Endothelial cell of umbilical vein (primary cell): ENCODE measurements at regions not wholly inside any gene's neighbourhood (a gene's known extent, or its start where the extent isn't known, plus 50 kb on each side); places are given as distances from the start of the nearest gene placed in this dataset.

Experiments
- BruUV-seq: library from RNA; stranded (reverse); fragments of 400-500 nt; replicated peaks from 2 replicates; lab custom pipeline; 2021; lab: Mats Ljungman, UMichigan
- CTCF ChIA-PET: fragments of 300-600, 350-600 bp; sonication (Branson Sonifier 250); formaldehyde crosslinking; loops from one replicate; lab custom pipeline; 2021; ENCODE audit warnings: antibody characterized with exemption, inconsistent platforms; lab: Charles Lee
- POLR2A ChIA-PET: fragments of 300-600, 350-600 bp; sonication (Branson Sonifier 250); formaldehyde crosslinking; loops from one replicate; lab custom pipeline; 2021; ENCODE audit warnings: antibody characterized with exemption, inconsistent platforms; lab: Charles Lee
- DNase-seq: peaks from one replicate; pipeline ENCODE4 v3.0.0-alpha.2; 2011; ENCODE audit warnings: low read depth, low spot score
- FAIRE-seq: peaks from 2 replicates; lab custom pipeline; 2011; peaks lifted over from hg19 to GRCh38; lab: Jason Lieb, UNC
- H2AFZ ChIP-seq: 2 replicates; pipeline ENCODE4 v1.6.0; 2012; ENCODE audit warnings: low read depth, low read length, control low read depth, inconsistent platforms
- H3K27ac ChIP-seq: 2 replicates; pipeline ENCODE4 v1.5.1; 2011; ENCODE audit warnings: low read depth, mild to moderate bottlenecking, control low read depth, low read length, moderate library complexity; ENCODE audit not compliant: insufficient read depth
- H3K27me3 ChIP-seq, 2 experiments: 2 replicates each; pipeline versions ENCODE4 v1.6.0 to v1.6.1; 2011; ENCODE audit warnings: low read length in 2 of 2, mixed read lengths in 1 of 2; ENCODE audit not compliant: control insufficient read depth in 2 of 2, insufficient read depth in 2 of 2
- H3K36me3 ChIP-seq, 2 experiments: 2 replicates in 1 of 2; 3 replicates in 1 of 2; pipeline ENCODE4 v1.5.1; 2011; ENCODE audit warnings: low read length in 2 of 2, mild to moderate bottlenecking in 1 of 2, moderate library complexity in 1 of 2; ENCODE audit not compliant: control insufficient read depth in 2 of 2, insufficient read depth in 2 of 2; ENCODE audit errors: extremely low read depth in 1 of 2
- H3K4me1 ChIP-seq: 3 replicates; pipeline ENCODE4 v1.5.1; 2011; ENCODE audit warnings: mild to moderate bottlenecking, low read length; ENCODE audit not compliant: control insufficient read depth, insufficient read depth; ENCODE audit errors: extremely low read depth
- H3K4me2 ChIP-seq: 2 replicates; pipeline ENCODE4 v1.6.1; 2011; ENCODE audit warnings: low read length, control low read depth, mixed read lengths; ENCODE audit not compliant: insufficient read depth
- H3K4me3 ChIP-seq, 3 experiments: fragments of 200-600 bp in 1 of 3; sonication (generic), shearing (Covaris generic) in 1 of 3; replicated peaks in 1 of 3; 2 replicates each; pipeline ENCODE4 v1.5.1; 2011 to 2016; ENCODE audit warnings: control low read depth in 3 of 3, low read length in 3 of 3, mild to moderate bottlenecking in 2 of 3, inconsistent platforms in 1 of 3, low read depth in 1 of 3, moderate library complexity in 1 of 3; ENCODE audit not compliant: insufficient read depth in 1 of 3
- H3K79me2 ChIP-seq: 2 replicates; pipeline ENCODE4 v1.6.0; 2012; ENCODE audit warnings: low read length, inconsistent platforms; ENCODE audit not compliant: control insufficient read depth, insufficient read depth
- H3K9ac ChIP-seq: replicated peaks from 2 replicates; pipeline ENCODE3; 2011; ENCODE audit warnings: low read length, control low read depth; ENCODE audit not compliant: insufficient read depth; ENCODE audit errors: extremely low read depth
- H3K9me1 ChIP-seq: replicated peaks from 3 replicates; pipeline ENCODE4 v1.6.0; 2011; ENCODE audit warnings: mild to moderate bottlenecking, low read length; ENCODE audit not compliant: control insufficient read depth, insufficient read depth; ENCODE audit errors: extremely low read depth
- H3K9me3 ChIP-seq: replicated peaks from 2 replicates; pipeline ENCODE4 v1.5.1; 2012; ENCODE audit warnings: low read length, inconsistent platforms; ENCODE audit not compliant: control insufficient read depth, insufficient read depth
- H4K20me1 ChIP-seq: replicated peaks from 2 replicates; pipeline ENCODE3; 2011; ENCODE audit warnings: mild to moderate bottlenecking, low read length; ENCODE audit not compliant: control insufficient read depth, insufficient read depth; ENCODE audit errors: extremely low read depth
- CTCF ChIP-seq, 2 donors: IDR thresholded peaks; 1 replicate in 1 of 2; 2 replicates in 1 of 2; pipeline ENCODE4 v1.5.1; 2011; ENCODE audit warnings: low read length in 2 of 2, mild to moderate bottlenecking in 2 of 2, moderate library complexity in 2 of 2, control low read depth in 1 of 2, inconsistent platforms in 1 of 2, low read depth in 1 of 2; ENCODE audit not compliant: insufficient read depth in 1 of 2; ENCODE audit errors: extremely low read depth in 1 of 2
- EZH2 ChIP-seq: IDR thresholded peaks from 2 replicates; pipeline ENCODE4 v1.6.1; 2012; ENCODE audit warnings: borderline replicate concordance, low read depth, mild to moderate bottlenecking, moderate library complexity, low read length, inconsistent platforms; ENCODE audit not compliant: severe bottlenecking
- FOS ChIP-seq: IDR thresholded peaks from 2 replicates; pipeline ENCODE4 v1.6.1; 2011; ENCODE audit warnings: mild to moderate bottlenecking, low read length, moderate library complexity, borderline replicate concordance; ENCODE audit not compliant: insufficient read depth
- GATA2 ChIP-seq: IDR thresholded peaks from 2 replicates; pipeline ENCODE4 v1.7.0; 2011; ENCODE audit warnings: low read depth, mild to moderate bottlenecking, moderate library complexity, mixed read lengths, low read length; ENCODE audit not compliant: insufficient read length, insufficient read depth
- JUN ChIP-seq: IDR thresholded peaks from 2 replicates; pipeline ENCODE4 v1.6.1; 2011; ENCODE audit warnings: borderline replicate concordance, low read depth; ENCODE audit not compliant: insufficient read length, insufficient read depth
- MAX ChIP-seq: IDR thresholded peaks from 2 replicates; pipeline ENCODE4 v1.6.1; 2011; ENCODE audit not compliant: insufficient read depth, insufficient read length
- MYC ChIP-seq: IDR thresholded peaks from one replicate; pipeline ENCODE4 v1.6.1; 2011; ENCODE audit warnings: mild to moderate bottlenecking, low read depth, low read length
- POLR2A ChIP-seq: IDR thresholded peaks from 2 replicates; pipeline ENCODE4 v1.6.1; 2012; ENCODE audit warnings: low read depth, mild to moderate bottlenecking, control low read depth, low read length
- POLR2AphosphoS5 ChIP-seq: IDR thresholded peaks from 2 replicates; pipeline ENCODE4 v1.6.1; 2012; ENCODE audit warnings: low read depth, mild to moderate bottlenecking, control low read depth, low read length, moderate library complexity; ENCODE audit not compliant: insufficient read depth
- dilution Hi-C: fragments of 300-500 bp; cut with MboI; formaldehyde crosslinking; loops from one replicate; pipeline ENCODE4 v1.15.0; 2019; ENCODE audit warnings: low sequenced_read_pairs; ENCODE audit not compliant: extremely low pct_ligation_motif_present
- intact Hi-C: fragments of 100-400 bp; cut with micrococcal nuclease; formaldehyde crosslinking; loops from one replicate; pipeline ENCODE4 v1.10.0; 2022

GRCh38 chr4:136505020-136505419, 1027.3 kb downstream of the PCDH18 start:
- CTCF ChIA-PET: no interaction called here

More at GRCh38 chr4:136505020-136505419, 1027.3 kb downstream of the PCDH18 start:
- Histone ChIP-seq H3K27me3 (no peaks in the 10 kb centered on the region), H4K20me1 (no peaks in the 10 kb centered on the region), H3K4me2 (no peak overlapping the region), H3K4me3 (no peak overlapping the region), H3K36me3 (no peaks in the 10 kb centered on the region), H2AFZ (no peak overlapping the region), H3K4me1 (no peaks in the 10 kb centered on the region), H3K27ac (no peak overlapping the region), H3K9me1 (no peaks in the 10 kb centered on the region), H3K9ac (no peak overlapping the region), H3K9me3 (no peaks in the 10 kb centered on the region), H3K79me2 (no peaks in the 10 kb centered on the region)
- intact Hi-C loops: no loop called here
- TF ChIP-seq CTCF (IDR thresholded peaks at IDR 0.05; ENCODE audit: extremely low read depth in 1 of 2, insufficient read depth in 1 of 2, low read depth in 1 of 2, low read length in 2 of 2) (no peak), EZH2 (no peak), POLR2AphosphoS5 (no peak), JUN (no peak), MYC (no peak), MAX (no peak), POLR2A (no peak), GATA2 (no peak), FOS (no peak)
- dilution Hi-C loops: no loop called here
- no peak for FAIRE-seq
- no peak for DNase-seq
- no TSS peak for BruUV-seq
- POLR2A ChIA-PET: no interaction called here
